ENCODE measurements at regions not wholly inside any gene's neighbourhood (a gene's known extent, or its start where the extent isn't known, plus 50 kb on each side); places are given as distances from the start of the nearest gene placed in this dataset.

DNA sequence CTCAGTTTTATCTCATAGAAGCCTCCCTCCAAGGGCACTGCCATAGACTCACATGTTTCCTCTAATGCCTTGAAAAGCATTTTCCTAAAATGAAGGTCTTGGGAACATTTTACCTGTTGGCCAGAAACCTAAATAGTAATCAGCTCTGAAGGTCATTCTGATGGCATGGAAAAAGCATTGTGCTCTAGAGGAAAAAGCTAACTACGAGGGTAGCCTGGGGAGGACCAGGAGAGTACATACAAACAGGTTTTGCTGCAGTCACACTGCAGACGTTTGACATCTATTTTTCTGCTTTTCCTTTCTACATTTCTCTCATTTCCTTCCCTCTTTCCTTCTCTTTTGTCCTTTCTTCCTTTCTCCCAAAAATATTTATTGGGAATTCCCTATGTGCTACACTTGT lies 103.3 kb upstream of the SORBS2 start:
- no peak for TF ChIP-seq EZH2 (IDR thresholded peaks at IDR 0.05; ENCODE audit: low read length, unreplicated experiment)
- TF ChIP-seq, protein P1, sequence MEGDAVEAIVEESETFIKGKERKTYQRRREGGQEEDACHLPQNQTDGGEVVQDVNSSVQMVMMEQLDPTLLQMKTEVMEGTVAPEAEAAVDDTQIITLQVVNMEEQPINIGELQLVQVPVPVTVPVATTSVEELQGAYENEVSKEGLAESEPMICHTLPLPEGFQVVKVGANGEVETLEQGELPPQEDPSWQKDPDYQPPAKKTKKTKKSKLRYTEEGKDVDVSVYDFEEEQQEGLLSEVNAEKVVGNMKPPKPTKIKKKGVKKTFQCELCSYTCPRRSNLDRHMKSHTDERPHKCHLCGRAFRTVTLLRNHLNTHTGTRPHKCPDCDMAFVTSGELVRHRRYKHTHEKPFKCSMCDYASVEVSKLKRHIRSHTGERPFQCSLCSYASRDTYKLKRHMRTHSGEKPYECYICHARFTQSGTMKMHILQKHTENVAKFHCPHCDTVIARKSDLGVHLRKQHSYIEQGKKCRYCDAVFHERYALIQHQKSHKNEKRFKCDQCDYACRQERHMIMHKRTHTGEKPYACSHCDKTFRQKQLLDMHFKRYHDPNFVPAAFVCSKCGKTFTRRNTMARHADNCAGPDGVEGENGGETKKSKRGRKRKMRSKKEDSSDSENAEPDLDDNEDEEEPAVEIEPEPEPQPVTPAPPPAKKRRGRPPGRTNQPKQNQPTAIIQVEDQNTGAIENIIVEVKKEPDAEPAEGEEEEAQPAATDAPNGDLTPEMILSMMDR (conservative IDR thresholded peaks at IDR 0.05; ENCODE audit: low read depth, low read length): no peak

Data from PC-3 (cell line).